Activated naive CD8-positive, alpha-beta T cell treated with anti-CD3 and anti-CD28 coated beads, Interleukin-2, amount 50 U/mL, for 24 hours (primary cell): ENCODE measurements at regions not wholly inside any gene's neighbourhood (a gene's known extent, or its start where the extent isn't known, plus 50 kb on each side); places are given as distances from the start of the nearest gene placed in this dataset.

ENCODE experiments used
- ATAC-seq: fragments of 150-1000 bp; cut with Tn5 transposase; one replicate; pipeline ENCODE4 v1.10.0; 2021
- DNase-seq: peaks from one replicate; pipeline ENCODE4 v3.0.0; 2021
- H3K27ac Mint-ChIP-seq: one replicate; pipeline ENCODE4 v1.8.0; 2021; ENCODE audit warnings: mild to moderate bottlenecking, mixed read lengths
- H3K27me3 Mint-ChIP-seq: one replicate; pipeline ENCODE4 v1.8.0; 2021; ENCODE audit warnings: mixed read lengths
- H3K36me3 Mint-ChIP-seq: one replicate; pipeline ENCODE4 v1.8.0; 2021; ENCODE audit warnings: low read depth, mixed read lengths
- H3K4me1 Mint-ChIP-seq: one replicate; pipeline ENCODE4 v1.8.0; 2021; ENCODE audit warnings: mixed read lengths
- H3K4me3 Mint-ChIP-seq: one replicate; pipeline ENCODE4 v1.8.0; 2021; ENCODE audit warnings: mild to moderate bottlenecking, moderate library complexity, mixed read lengths
- H3K9me3 Mint-ChIP-seq: one replicate; pipeline ENCODE4 v1.8.0; 2021; ENCODE audit warnings: mixed read lengths

DNA sequence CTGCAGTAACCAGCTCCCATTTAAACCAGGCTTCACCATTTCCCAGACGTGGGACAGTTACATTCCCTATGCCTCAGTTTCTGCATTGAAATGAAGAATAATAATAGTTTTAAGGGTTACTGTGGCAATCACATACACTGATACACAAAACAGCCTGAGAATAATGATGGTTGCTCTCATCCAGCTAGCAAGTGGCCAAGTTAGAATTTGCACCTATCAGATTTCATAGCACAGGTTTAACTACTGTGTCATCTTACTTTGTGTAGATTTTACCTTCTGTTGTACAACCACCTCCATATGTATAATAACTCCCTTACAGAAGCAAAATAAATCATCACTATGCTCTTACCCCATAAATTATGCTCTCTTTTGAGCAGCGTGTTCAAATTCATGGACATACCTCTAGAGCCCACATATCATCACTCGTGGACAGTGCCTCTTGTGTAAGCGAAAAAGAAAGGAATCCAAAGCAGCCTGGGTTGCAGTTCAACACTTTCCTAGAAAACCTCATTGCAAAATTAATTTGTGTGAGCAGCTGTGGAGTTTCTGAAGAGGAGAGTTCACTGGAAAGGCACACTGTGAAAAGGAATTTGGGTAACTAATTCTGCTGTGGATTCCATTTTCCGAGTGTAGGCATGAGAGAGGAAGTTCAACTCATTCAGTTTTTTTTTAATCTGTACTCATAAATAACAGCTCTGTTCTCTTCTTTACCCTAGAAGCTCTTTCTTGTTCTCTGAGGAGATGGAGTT is 492.5 kb downstream of the ARL4A start:
- ATAC-seq (no peak), DNase-seq (no peak)
- no peak overlapping the region for H3K4me3 Mint-ChIP-seq
- H3K27ac Mint-ChIP-seq = no peak overlapping the region
- H3K4me1 Mint-ChIP-seq = no peaks in the 10 kb centered on the region
- no peaks in the 10 kb centered on the region for H3K9me3 Mint-ChIP-seq
- no peaks in the 10 kb centered on the region for H3K36me3 Mint-ChIP-seq
- H3K27me3 Mint-ChIP-seq = peaks cover 7% of the 10 kb centered on the region

DNA sequence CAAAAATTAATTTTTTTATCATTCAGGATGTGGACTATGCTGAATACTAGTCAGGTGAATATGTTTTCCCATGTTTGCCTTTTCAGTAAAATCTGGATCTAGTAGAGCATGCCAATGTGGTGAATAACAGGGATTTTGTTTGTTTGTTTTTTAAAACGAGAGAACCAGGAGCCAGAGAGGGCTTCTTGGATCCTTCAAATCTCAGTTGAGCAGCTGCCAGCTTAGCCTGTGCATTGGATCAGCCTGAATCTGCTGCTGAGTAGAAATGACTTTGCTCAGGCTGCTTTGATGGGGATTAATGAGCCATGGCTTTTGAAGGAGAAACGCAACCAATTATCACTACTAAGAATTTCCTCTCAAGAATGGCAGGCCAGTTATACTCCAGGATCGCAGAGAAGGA is 493.8 kb downstream of the ARL4A start:
- no peaks in the 10 kb centered on the region for H3K36me3 Mint-ChIP-seq
- no peaks in the 10 kb centered on the region for H3K4me1 Mint-ChIP-seq
- no peak overlapping the region for H3K4me3 Mint-ChIP-seq
- H3K9me3 Mint-ChIP-seq = no peaks in the 10 kb centered on the region
- ATAC-seq (no peak), DNase-seq (no peak)
- H3K27ac Mint-ChIP-seq = no peak overlapping the region
- H3K27me3 Mint-ChIP-seq = peaks cover 10% of the 10 kb centered on the region

DNA sequence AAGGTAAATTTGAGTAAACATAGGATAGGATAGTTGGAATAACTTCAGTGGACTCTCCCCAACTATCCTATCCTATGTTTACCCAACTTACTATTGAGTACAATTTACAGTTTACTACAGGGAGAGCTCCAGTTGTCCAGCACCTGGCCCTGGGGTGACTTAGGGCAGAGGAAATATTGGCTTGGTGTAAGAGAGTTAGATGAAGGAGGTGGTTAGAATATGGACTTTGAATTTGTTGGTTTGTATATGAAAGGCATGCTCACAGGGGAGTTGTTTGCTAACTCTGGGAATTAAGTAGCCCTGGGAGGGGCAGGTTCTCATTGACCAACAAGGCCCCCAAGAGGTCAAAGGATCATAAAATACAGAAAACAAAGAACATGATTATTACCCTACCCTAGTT is 497.7 kb downstream of the ARL4A start:
- no peak overlapping the region for H3K4me3 Mint-ChIP-seq
- peaks cover 3% of the 10 kb centered on the region for H3K27me3 Mint-ChIP-seq
- no peaks in the 10 kb centered on the region for H3K4me1 Mint-ChIP-seq
- ATAC-seq (no peak), DNase-seq (no peak)
- no peaks in the 10 kb centered on the region for H3K9me3 Mint-ChIP-seq
- no peaks in the 10 kb centered on the region for H3K36me3 Mint-ChIP-seq
- no peak overlapping the region for H3K27ac Mint-ChIP-seq

DNA sequence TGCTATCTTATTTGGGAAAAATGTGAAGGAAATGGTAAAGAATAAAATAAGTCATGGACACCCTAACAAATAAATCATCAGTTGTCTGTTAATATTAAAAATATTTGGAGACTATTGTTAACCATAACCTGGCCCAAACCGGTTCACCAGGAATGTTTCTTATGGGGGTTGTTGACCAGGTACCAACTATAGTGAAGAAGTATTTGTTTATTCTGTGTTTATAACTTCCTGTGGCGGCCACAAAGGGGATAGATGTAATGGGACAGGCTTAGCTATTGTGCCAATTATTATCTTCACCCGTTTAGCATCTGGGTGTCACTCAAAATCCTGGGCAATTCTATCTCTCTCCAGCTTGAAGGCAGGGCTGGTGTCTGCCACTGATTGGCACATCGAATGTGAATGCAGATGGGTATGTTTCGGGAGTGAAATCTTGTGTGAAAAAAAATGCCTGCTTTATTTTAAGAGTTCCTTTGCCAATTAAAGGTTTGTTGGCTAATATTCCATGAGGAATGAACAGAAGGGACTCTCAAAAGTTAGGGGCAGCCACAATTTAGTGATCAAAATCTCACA is 500.9 kb downstream of the ARL4A start:
- no peaks in the 10 kb centered on the region for H3K9me3 Mint-ChIP-seq
- peaks cover 3% of the 10 kb centered on the region for H3K27me3 Mint-ChIP-seq

DNA sequence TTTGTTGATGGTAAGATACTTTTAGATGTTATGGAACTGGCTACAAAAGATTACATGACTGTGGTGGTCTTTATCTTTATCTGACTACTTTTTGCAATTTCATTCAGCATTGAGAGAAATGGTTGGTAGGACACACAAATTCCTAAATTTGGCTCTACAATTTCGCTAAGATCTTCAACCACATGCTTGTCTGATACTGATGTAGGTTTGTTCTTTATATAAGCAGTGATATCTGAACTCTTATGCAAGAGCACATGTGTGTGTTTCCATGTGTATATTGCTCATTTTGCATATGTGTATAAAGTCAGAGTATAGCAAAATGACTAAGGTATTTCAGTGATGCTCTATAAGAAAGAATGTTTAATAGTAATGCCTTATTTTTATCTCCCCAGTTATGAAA is 501.5 kb downstream of the ARL4A start:
- Mint-ChIP-seq H3K9me3 (no peaks in the 10 kb centered on the region), H3K27ac (no peak overlapping the region), H3K27me3 (peaks cover 3% of the 10 kb centered on the region), H3K36me3 (no peaks in the 10 kb centered on the region), H3K4me3 (no peak overlapping the region), H3K4me1 (no peaks in the 10 kb centered on the region)
- ATAC-seq (no peak), DNase-seq (no peak)

More for the DNA sequence above, 500.9 kb downstream of the ARL4A start:
- Mint-ChIP-seq H3K36me3 (no peaks in the 10 kb centered on the region), H3K4me3 (no peak overlapping the region), H3K4me1 (no peaks in the 10 kb centered on the region), H3K27ac (no peak overlapping the region)
- ATAC-seq (no peak), DNase-seq (no peak)

DNA sequence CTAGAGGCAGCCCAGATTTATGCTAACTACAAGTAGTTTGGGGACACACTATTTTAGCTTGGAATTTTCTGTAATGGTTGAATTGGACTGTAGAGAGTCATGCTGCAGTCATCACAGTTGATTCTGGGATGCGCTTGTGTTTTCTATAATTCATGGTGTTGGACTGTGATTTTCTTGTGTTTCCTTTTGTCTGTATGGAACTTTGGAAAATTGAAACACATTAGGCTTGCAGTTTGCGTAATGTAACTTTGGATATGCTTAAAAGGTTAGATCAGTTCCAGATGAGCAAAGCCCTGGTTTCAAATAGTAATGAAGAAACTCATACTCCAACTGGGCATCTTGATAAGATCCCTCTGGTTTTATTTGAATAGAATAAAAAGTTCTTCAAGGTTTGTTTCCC is 502.2 kb downstream of the ARL4A start:
- H3K9me3 Mint-ChIP-seq = no peaks in the 10 kb centered on the region
- no peak for ATAC-seq
- no peak overlapping the region for H3K4me3 Mint-ChIP-seq
- H3K4me1 Mint-ChIP-seq = no peaks in the 10 kb centered on the region
- no peak overlapping the region for H3K27ac Mint-ChIP-seq
- H3K36me3 Mint-ChIP-seq = no peaks in the 10 kb centered on the region
- DNase-seq = no peak
- peaks cover 7% of the 10 kb centered on the region for H3K27me3 Mint-ChIP-seq

DNA sequence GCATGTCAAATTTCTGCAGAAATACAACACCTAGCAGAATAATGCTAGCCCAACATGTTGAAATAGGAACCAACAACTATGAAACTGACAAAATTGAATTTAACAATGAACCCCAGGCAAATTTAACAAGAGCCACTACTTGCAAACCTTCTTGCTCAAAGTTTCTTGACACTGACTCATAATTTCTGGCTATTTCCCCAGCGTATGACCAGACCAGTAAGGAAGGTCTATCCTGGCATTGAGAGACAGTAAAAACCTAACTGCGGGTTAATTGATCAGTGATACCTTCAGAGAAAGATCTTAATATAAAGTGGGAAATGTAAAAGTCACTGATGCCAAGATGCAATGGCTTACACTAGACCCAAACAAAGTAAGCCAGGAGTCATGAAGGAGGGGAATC is 510.1 kb downstream of the ARL4A start:
- DNase-seq (no peak), ATAC-seq (no peak)
- H3K4me1 Mint-ChIP-seq = no peaks in the 10 kb centered on the region
- no peaks in the 10 kb centered on the region for H3K36me3 Mint-ChIP-seq
- H3K9me3 Mint-ChIP-seq = no peaks in the 10 kb centered on the region
- peaks cover 7% of the 10 kb centered on the region for H3K27me3 Mint-ChIP-seq
- no peak overlapping the region for H3K4me3 Mint-ChIP-seq
- H3K27ac Mint-ChIP-seq = no peak overlapping the region

DNA sequence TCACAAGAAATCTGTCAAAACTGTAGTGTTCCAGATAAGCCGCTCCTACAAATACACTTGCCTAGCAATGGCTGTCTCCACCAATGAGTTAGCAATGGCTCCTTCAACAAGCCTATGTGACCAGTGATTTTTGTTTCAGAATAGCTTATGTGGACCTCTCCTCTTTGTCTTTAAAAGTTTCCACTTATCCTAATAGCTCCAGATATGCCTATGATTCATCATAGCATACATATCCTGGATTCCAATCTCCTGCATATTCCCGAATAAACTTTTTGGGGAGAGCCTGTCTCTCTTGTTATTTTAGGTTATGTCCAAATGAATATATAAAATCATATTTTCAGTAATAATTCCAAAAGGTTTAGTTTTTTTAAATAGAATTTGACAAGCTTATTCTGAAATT is 510.6 kb downstream of the ARL4A start:
- H3K27ac Mint-ChIP-seq = no peak overlapping the region
- no peak overlapping the region for H3K4me3 Mint-ChIP-seq

DNA sequence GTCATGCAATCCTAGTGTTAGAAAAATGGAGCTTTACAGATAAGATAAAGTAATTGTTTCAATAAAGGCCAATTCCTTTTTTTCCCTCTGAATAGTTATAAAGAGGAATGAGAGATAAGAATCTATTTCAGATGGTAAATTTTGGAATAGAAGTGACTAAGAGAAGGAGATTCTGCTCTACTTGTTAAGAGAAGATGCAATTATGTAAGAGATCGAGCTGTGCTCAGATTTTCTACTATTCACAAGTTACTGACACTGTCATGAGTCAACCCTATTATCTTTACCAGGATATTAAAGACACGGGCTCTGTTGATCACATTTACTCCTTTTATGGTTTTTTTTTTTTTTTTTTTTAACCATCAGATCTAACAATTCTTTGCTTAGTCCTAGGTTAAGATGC is 511.3 kb downstream of the ARL4A start:
- H3K36me3 Mint-ChIP-seq = no peaks in the 10 kb centered on the region
- H3K4me3 Mint-ChIP-seq = no peak overlapping the region
- ATAC-seq (no peak), DNase-seq (no peak)
- H3K4me1 Mint-ChIP-seq = no peaks in the 10 kb centered on the region
- H3K27me3 Mint-ChIP-seq = peaks cover 7% of the 10 kb centered on the region
- no peaks in the 10 kb centered on the region for H3K9me3 Mint-ChIP-seq
- H3K27ac Mint-ChIP-seq = no peak overlapping the region

More for the DNA sequence above, 510.6 kb downstream of the ARL4A start:
- DNase-seq (no peak), ATAC-seq (no peak)
- peaks cover 7% of the 10 kb centered on the region for H3K27me3 Mint-ChIP-seq
- no peaks in the 10 kb centered on the region for H3K4me1 Mint-ChIP-seq
- no peaks in the 10 kb centered on the region for H3K9me3 Mint-ChIP-seq
- H3K36me3 Mint-ChIP-seq = no peaks in the 10 kb centered on the region

DNA sequence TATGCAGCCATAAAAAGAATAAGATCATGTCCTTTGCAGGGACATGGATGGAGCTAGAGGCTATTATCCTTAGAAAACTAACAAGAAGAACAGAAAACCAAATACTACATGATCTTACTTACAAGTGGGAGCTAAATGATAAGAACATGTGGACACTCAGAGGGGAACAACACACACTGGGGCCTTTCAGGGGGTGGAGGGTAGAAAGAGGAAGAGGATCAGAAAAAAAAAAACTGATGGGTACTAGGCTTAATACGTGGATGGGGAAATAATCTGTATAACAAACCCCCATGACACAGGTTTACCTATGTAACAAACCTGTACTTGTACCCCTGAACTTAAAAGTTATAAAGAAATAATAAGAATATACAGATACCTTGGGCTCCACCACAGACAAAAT is 514.2 kb downstream of the ARL4A start:
- Mint-ChIP-seq H3K4me1 (no peaks in the 10 kb centered on the region), H3K27me3 (peaks cover 7% of the 10 kb centered on the region), H3K9me3 (no peaks in the 10 kb centered on the region), H3K27ac (no peak overlapping the region), H3K4me3 (no peak overlapping the region), H3K36me3 (no peaks in the 10 kb centered on the region)
- DNase-seq (no peak), ATAC-seq (no peak)

DNA sequence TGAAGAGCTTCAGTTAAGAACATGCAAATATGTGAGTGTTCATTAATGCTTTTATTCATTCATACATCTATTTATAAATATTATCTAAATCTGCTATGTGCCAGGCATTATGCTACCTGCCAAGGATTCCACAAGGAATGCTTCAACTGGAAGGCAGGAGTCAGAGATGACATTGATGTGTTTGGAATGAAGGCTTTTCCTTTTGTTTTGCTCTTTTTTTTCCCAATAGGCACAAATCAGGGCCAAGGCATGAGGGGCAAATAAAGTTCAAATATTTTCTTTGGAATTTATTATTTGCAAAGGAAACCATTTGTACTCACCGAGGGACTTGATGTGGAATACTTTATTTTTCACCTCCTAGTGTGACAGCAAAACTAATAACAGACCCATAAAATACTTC is 530.3 kb downstream of the ARL4A start:
- no peaks in the 10 kb centered on the region for H3K4me1 Mint-ChIP-seq
- no peaks in the 10 kb centered on the region for H3K36me3 Mint-ChIP-seq
- no peaks in the 10 kb centered on the region for H3K9me3 Mint-ChIP-seq
- no peak for ATAC-seq
- no peak overlapping the region for H3K4me3 Mint-ChIP-seq
- no peaks in the 10 kb centered on the region for H3K27me3 Mint-ChIP-seq
- H3K27ac Mint-ChIP-seq = no peak overlapping the region
- no peak for DNase-seq

DNA sequence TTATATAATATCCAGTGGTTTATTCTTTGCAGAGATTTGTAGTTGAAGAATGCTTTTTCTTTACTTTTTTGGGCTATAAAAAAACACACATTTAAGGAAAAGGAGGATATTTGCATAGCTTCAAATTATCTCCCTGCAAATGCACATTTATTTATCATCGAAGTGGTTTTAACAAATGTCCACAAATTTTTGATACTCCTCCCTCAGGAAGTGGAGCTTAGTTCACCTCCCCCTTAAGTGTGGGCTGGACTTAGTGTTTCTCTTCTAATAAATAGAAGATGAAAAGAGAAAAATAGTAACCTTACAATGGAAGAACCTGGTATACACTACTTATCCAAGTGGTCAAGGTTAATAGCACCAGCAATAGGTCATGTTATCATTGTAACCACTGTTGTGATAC is 537.6 kb downstream of the ARL4A start:
- DNase-seq (no peak), ATAC-seq (no peak)
- H3K27me3 Mint-ChIP-seq = no peaks in the 10 kb centered on the region
- no peaks in the 10 kb centered on the region for H3K4me1 Mint-ChIP-seq
- no peaks in the 10 kb centered on the region for H3K9me3 Mint-ChIP-seq
- H3K27ac Mint-ChIP-seq = no peak overlapping the region
- no peaks in the 10 kb centered on the region for H3K36me3 Mint-ChIP-seq
- no peak overlapping the region for H3K4me3 Mint-ChIP-seq

DNA sequence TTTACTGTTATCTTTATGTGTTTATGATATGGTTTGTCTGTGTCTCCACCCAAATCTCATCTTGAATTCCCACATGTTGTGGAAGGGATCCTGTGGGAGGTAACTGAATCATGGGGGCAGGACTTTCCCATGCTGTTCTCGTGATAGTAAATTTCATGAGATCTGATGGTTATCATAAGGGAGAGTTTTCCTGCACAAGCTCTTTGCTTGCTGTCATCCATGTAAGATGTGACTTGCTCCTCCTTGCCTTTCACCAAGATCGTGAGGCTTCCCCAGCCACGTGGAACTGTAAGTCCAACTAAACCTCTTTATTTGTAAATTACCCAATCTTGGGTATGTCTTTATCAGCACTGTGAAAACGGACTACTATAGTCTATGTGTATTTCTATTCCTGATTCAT is 539.0 kb downstream of the ARL4A start:
- H3K4me1 Mint-ChIP-seq = no peaks in the 10 kb centered on the region
- no peak overlapping the region for H3K27ac Mint-ChIP-seq
- H3K36me3 Mint-ChIP-seq = no peaks in the 10 kb centered on the region
- peaks cover 2% of the 10 kb centered on the region for H3K27me3 Mint-ChIP-seq
- no peak overlapping the region for H3K4me3 Mint-ChIP-seq
- DNase-seq = no peak
- no peak for ATAC-seq
- H3K9me3 Mint-ChIP-seq = no peaks in the 10 kb centered on the region

DNA sequence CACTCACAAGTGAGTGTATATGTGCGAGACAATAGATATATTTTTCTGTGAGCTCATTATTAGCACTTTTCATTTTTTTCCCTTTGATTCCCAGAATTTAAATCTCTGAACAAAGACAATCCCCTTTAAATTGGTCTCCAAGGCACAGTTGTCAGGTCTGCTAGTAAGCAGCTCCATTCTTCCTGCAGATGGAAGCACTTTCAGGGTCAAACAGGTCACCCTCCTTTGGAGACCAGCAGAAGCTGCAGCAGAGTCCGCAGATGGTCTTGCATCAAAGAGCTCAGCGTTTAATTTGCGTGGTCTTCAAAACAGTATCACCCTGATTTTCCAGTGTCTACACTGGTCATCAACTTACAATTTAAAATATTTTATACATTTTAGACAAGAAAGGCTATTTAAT is 543.8 kb downstream of the ARL4A start:
- H3K9me3 Mint-ChIP-seq = no peaks in the 10 kb centered on the region
- ATAC-seq (no peak), DNase-seq (no peak)
- no peak overlapping the region for H3K27ac Mint-ChIP-seq
- no peak overlapping the region for H3K4me3 Mint-ChIP-seq
- H3K36me3 Mint-ChIP-seq = no peaks in the 10 kb centered on the region
- H3K4me1 Mint-ChIP-seq = no peaks in the 10 kb centered on the region
- peaks cover 2% of the 10 kb centered on the region for H3K27me3 Mint-ChIP-seq

DNA sequence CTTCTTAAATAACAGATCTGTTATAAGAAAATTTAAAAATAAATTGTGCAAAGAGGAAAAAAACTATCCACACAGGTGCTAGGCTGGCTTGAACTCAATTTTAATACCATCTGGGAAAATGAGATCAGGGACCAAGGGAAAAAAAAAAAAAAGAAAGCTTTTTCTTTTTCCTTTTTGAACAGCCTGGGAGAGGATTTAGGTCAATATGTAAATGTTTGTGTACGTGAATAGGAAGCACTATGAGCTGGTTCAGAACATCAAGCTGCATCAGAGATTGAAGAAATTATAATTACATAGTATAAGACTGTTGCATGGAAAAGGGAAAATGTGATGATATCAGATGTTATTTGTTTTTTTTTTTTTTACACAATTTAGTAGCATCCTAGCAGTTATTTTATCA is 548.0 kb downstream of the ARL4A start:
- Mint-ChIP-seq H3K27ac (no peak overlapping the region), H3K27me3 (peaks cover 2% of the 10 kb centered on the region), H3K9me3 (no peaks in the 10 kb centered on the region), H3K4me3 (no peak overlapping the region), H3K4me1 (no peaks in the 10 kb centered on the region), H3K36me3 (no peaks in the 10 kb centered on the region)
- no peak for ATAC-seq
- no peak for DNase-seq

DNA sequence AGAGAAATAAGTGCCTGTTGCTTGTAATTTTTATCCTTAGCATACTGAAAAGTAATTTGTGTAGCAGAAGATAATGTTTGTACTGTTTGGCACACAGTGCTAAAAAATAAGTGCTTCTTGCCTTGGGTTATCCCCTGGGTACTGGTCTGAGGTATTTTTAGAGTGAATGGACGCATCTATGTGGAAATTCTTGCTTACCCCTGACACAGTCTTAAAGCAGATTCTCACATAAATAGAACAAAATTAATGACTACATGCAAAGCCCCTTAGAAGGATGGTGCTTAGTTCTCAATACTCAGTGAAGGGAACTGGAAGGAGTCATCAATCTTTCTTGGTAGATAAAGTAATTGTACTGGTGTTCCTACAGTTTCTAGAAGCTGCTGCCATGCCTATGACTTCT is 548.6 kb downstream of the ARL4A start:
- Mint-ChIP-seq H3K27ac (no peak overlapping the region), H3K9me3 (no peaks in the 10 kb centered on the region), H3K27me3 (peaks cover 2% of the 10 kb centered on the region), H3K4me1 (no peaks in the 10 kb centered on the region), H3K36me3 (no peaks in the 10 kb centered on the region), H3K4me3 (no peak overlapping the region)
- no peak for ATAC-seq
- DNase-seq = no peak
